Sciatic nerve (tissue), 2 donors: ENCODE measurements at regions not wholly inside any gene's neighbourhood (a gene's known extent, or its start where the extent isn't known, plus 50 kb on each side); places are given as distances from the start of the nearest gene placed in this dataset.
A peak's percentile ranks its signal among the peaks of the same experiment; 100 is the strongest.
"Not testable (repeated sequence)": the region's sequence is repeated elsewhere in the genome, so short reads cannot be mapped to it uniquely, and the experiment has no call there.

Experiments
- ATAC-seq: fragments of 200-7000 bp; cut with Tn5 transposase; one replicate; pipeline ENCODE4 v1.9.1; 2020; ENCODE audit warnings: mild to moderate bottlenecking, moderate library complexity
- DNase-seq: peaks from one replicate; pipeline ENCODE4 v3.0.0-alpha.2; 2020; ENCODE audit warnings: low spot score
- intact Hi-C: fragments of 100-400 bp; cut with DNase I; formaldehyde crosslinking; loops from one replicate; pipeline ENCODE4 v1.14.2; 2022
- donor health status: DM: no; HTN: no; CAD: no.
- donor health status: DM: no; HTN: no; CAD: no.

GRCh38 chr13:22956456-22957115 lies 224.2 kb upstream of the SGCG start:
- intact Hi-C loops = not testable (repeated sequence)
- peak; percentile 94 for ATAC-seq
- peak; percentile 55 for DNase-seq

GRCh38 chr13:22959859-22960258 lies 220.9 kb upstream of the SGCG start:
- DNase-seq = peak; percentile 22
- ATAC-seq, intact Hi-C loops: not testable (repeated sequence)

- peak; percentile 34 for DNase-seq
- ATAC-seq = no peak
- intact Hi-C loops = no loop called here
These were observed 220.0 kb upstream of the SGCG start for GRCh38 chr13:22960827-22961226.

- ATAC-seq, intact Hi-C loops: not testable (repeated sequence)
- peak; percentile 30 for DNase-seq
These were observed 219.4 kb upstream of the SGCG start for GRCh38 chr13:22961342-22961741.

- no peak for ATAC-seq
- intact Hi-C loops = no loop called here
These were observed 218.8 kb upstream of the SGCG start for GRCh38 chr13:22961835-22962537.

GRCh38 chr13:22963384-22964053 lies 217.3 kb upstream of the SGCG start:
- ATAC-seq, intact Hi-C loops: not testable (repeated sequence)
- DNase-seq = peak; percentile 21

More at GRCh38 chr13:22961835-22962537, 218.8 kb upstream of the SGCG start:
- peak; percentile 38 for DNase-seq

GRCh38 chr13:22964245-22964966 lies 216.4 kb upstream of the SGCG start:
- peak; percentile 41 for DNase-seq
- no peak for ATAC-seq
- intact Hi-C loops = no loop called here

GRCh38 chr13:22965011-22965857 lies 215.5 kb upstream of the SGCG start:
- ATAC-seq, intact Hi-C loops: not testable (repeated sequence)
- peak; percentile 45 for DNase-seq

GRCh38 chr13:22965858-22966239 lies 214.9 kb upstream of the SGCG start:
- DNase-seq, ATAC-seq, intact Hi-C loops: not testable (repeated sequence)

- ATAC-seq, intact Hi-C loops, DNase-seq: not testable (repeated sequence)
These were observed 214.0 kb upstream of the SGCG start for GRCh38 chr13:22966753-22967152.

GRCh38 chr13:22967669-22968068 lies 213.1 kb upstream of the SGCG start:
- no peak for DNase-seq
- intact Hi-C loops = no loop called here
- no peak for ATAC-seq

- DNase-seq (no peak), ATAC-seq (no peak)
- intact Hi-C loops = no loop called here
These were observed 200.8 kb upstream of the SGCG start for GRCh38 chr13:22979952-22980351.

- ATAC-seq = no peak
- no peak for DNase-seq
- intact Hi-C loops = no loop called here
These were observed 199.8 kb upstream of the SGCG start for GRCh38 chr13:22980936-22981335.

- intact Hi-C loops = no loop called here
- no peak for DNase-seq
- no peak for ATAC-seq
These were observed 187.6 kb upstream of the SGCG start for GRCh38 chr13:22993148-22993547.

- DNase-seq (no peak), ATAC-seq (no peak)
- intact Hi-C loops = no loop called here
These were observed 177.3 kb upstream of the SGCG start for GRCh38 chr13:23003446-23003845.

GRCh38 chr13:23007426-23007825 lies 173.4 kb upstream of the SGCG start:
- intact Hi-C loops = no loop called here
- DNase-seq = no peak

GRCh38 chr13:23018143-23018542 lies 162.6 kb upstream of the SGCG start:
- intact Hi-C loops = no loop called here
- no peak for DNase-seq
- no peak for ATAC-seq

More at GRCh38 chr13:23007426-23007825, 173.4 kb upstream of the SGCG start:
- ATAC-seq = no peak

GRCh38 chr13:23020246-23020843 lies 160.4 kb upstream of the SGCG start:
- ATAC-seq (peak; percentile 76), DNase-seq (peak; percentile 62)
- intact Hi-C loops = no loop called here
